ENCODE measurements at regions not wholly inside any gene's neighbourhood (a gene's known extent, or its start where the extent isn't known, plus 50 kb on each side); places are given as distances from the start of the nearest gene placed in this dataset.
"Not testable (repeated sequence)": the region's sequence is repeated elsewhere in the genome, so short reads cannot be mapped to it uniquely, and the experiment has no call there.

- Histone ChIP-seq H3K9ac (ENCODE audit: low read depth in 1 of 2, low read length in 2 of 2) (no peak overlapping the region), H3K4me1 (ENCODE audit: control insufficient read depth in 2 of 2, insufficient read depth in 2 of 2, low read length in 2 of 2) (no peaks in the 10 kb centered on the region), H3K36me3 (ENCODE audit: control insufficient read depth in 2 of 2, insufficient read depth in 2 of 2, low read length in 2 of 2) (no peaks in the 10 kb centered on the region), H3K27ac (ENCODE audit: low read depth in 2 of 2, low read length in 2 of 2) (no peak overlapping the region), H3K9me3 (ENCODE audit: control insufficient read depth in 2 of 2, low read length in 2 of 2) (no peaks in the 10 kb centered on the region), H3K4me3 (ENCODE audit: low read length in 2 of 2) (no peak overlapping the region), H3K27me3 (ENCODE audit: control insufficient read depth in 2 of 2, insufficient read depth in 2 of 2, low read length in 2 of 2) (no peaks in the 10 kb centered on the region)
Observed at GRCh38 chr2:136282251-136282650, 164.3 kb upstream of the CXCR4 start.

GRCh38 chr2:136281281-136282114, 163.5 kb upstream of the CXCR4 start:
- Histone ChIP-seq H3K4me1 (ENCODE audit: control insufficient read depth in 2 of 2, insufficient read depth in 2 of 2, low read length in 2 of 2) (no peaks in the 10 kb centered on the region), H3K36me3 (ENCODE audit: control insufficient read depth in 2 of 2, insufficient read depth in 2 of 2, low read length in 2 of 2) (no peaks in the 10 kb centered on the region), H3K27ac (ENCODE audit: low read depth in 2 of 2, low read length in 2 of 2) (no peak overlapping the region), H3K4me3 (ENCODE audit: low read length in 2 of 2) (no peak overlapping the region), H3K27me3 (ENCODE audit: control insufficient read depth in 2 of 2, insufficient read depth in 2 of 2, low read length in 2 of 2) (no peaks in the 10 kb centered on the region), H3K9ac (ENCODE audit: low read depth in 1 of 2, low read length in 2 of 2) (no peak overlapping the region), H3K9me3 (ENCODE audit: control insufficient read depth in 2 of 2, low read length in 2 of 2) (no peaks in the 10 kb centered on the region)

GRCh38 chr2:136266346-136266745, 148.4 kb upstream of the CXCR4 start:
- H3K9me3 ChIP-seq (ENCODE audit: control insufficient read depth in 2 of 2, low read length in 2 of 2) = not testable (repeated sequence)

GRCh38 chr2:136259551-136259950, 141.6 kb upstream of the CXCR4 start:
- Histone ChIP-seq H3K4me3 (ENCODE audit: low read length in 2 of 2) (no peak overlapping the region), H3K36me3 (ENCODE audit: control insufficient read depth in 2 of 2, insufficient read depth in 2 of 2, low read length in 2 of 2) (no peaks in the 10 kb centered on the region), H3K9me3 (ENCODE audit: control insufficient read depth in 2 of 2, low read length in 2 of 2) (no peaks in the 10 kb centered on the region), H3K4me1 (ENCODE audit: control insufficient read depth in 2 of 2, insufficient read depth in 2 of 2, low read length in 2 of 2) (no peaks in the 10 kb centered on the region), H3K27me3 (ENCODE audit: control insufficient read depth in 2 of 2, insufficient read depth in 2 of 2, low read length in 2 of 2) (no peaks in the 10 kb centered on the region), H3K27ac (ENCODE audit: low read depth in 2 of 2, low read length in 2 of 2) (no peak overlapping the region), H3K9ac (ENCODE audit: low read depth in 1 of 2, low read length in 2 of 2) (no peak overlapping the region)

More at GRCh38 chr2:136266346-136266745, 148.4 kb upstream of the CXCR4 start:
- not testable (repeated sequence) for H3K27ac ChIP-seq (ENCODE audit: low read depth in 2 of 2, low read length in 2 of 2); H3K9ac ChIP-seq (ENCODE audit: low read depth in 1 of 2, low read length in 2 of 2); H3K4me3 ChIP-seq (ENCODE audit: low read length in 2 of 2); H3K4me1 ChIP-seq (ENCODE audit: control insufficient read depth in 2 of 2, insufficient read depth in 2 of 2, low read length in 2 of 2); H3K27me3 ChIP-seq (ENCODE audit: control insufficient read depth in 2 of 2, insufficient read depth in 2 of 2, low read length in 2 of 2); H3K36me3 ChIP-seq (ENCODE audit: control insufficient read depth in 2 of 2, insufficient read depth in 2 of 2, low read length in 2 of 2)

GRCh38 chr2:136257893-136258292, 139.9 kb upstream of the CXCR4 start:
- H3K27ac ChIP-seq (ENCODE audit: low read depth in 2 of 2, low read length in 2 of 2) = no peak overlapping the region
- no peak overlapping the region for H3K9ac ChIP-seq (ENCODE audit: low read depth in 1 of 2, low read length in 2 of 2)
- H3K4me3 ChIP-seq (ENCODE audit: low read length in 2 of 2) = no peak overlapping the region
- H3K9me3 ChIP-seq (ENCODE audit: control insufficient read depth in 2 of 2, low read length in 2 of 2) = no peaks in the 10 kb centered on the region
- H3K4me1 ChIP-seq (ENCODE audit: control insufficient read depth in 2 of 2, insufficient read depth in 2 of 2, low read length in 2 of 2) = no peaks in the 10 kb centered on the region
- no peaks in the 10 kb centered on the region for H3K27me3 ChIP-seq (ENCODE audit: control insufficient read depth in 2 of 2, insufficient read depth in 2 of 2, low read length in 2 of 2)
- H3K36me3 ChIP-seq (ENCODE audit: control insufficient read depth in 2 of 2, insufficient read depth in 2 of 2, low read length in 2 of 2) = no peaks in the 10 kb centered on the region

- Histone ChIP-seq H3K9ac (ENCODE audit: low read depth in 1 of 2, low read length in 2 of 2) (no peak overlapping the region), H3K27me3 (ENCODE audit: control insufficient read depth in 2 of 2, insufficient read depth in 2 of 2, low read length in 2 of 2) (no peaks in the 10 kb centered on the region), H3K36me3 (ENCODE audit: control insufficient read depth in 2 of 2, insufficient read depth in 2 of 2, low read length in 2 of 2) (no peaks in the 10 kb centered on the region), H3K4me3 (ENCODE audit: low read length in 2 of 2) (no peak overlapping the region), H3K9me3 (ENCODE audit: control insufficient read depth in 2 of 2, low read length in 2 of 2) (no peaks in the 10 kb centered on the region), H3K4me1 (ENCODE audit: control insufficient read depth in 2 of 2, insufficient read depth in 2 of 2, low read length in 2 of 2) (no peaks in the 10 kb centered on the region), H3K27ac (ENCODE audit: low read depth in 2 of 2, low read length in 2 of 2) (peak overlapping the region in 1 of 2 donors; percentile 25)
Observed at GRCh38 chr2:136255648-136256461, 137.9 kb upstream of the CXCR4 start.

GRCh38 chr2:136255127-136255526, 137.2 kb upstream of the CXCR4 start:
- Histone ChIP-seq H3K36me3 (ENCODE audit: control insufficient read depth in 2 of 2, insufficient read depth in 2 of 2, low read length in 2 of 2) (no peaks in the 10 kb centered on the region), H3K4me1 (ENCODE audit: control insufficient read depth in 2 of 2, insufficient read depth in 2 of 2, low read length in 2 of 2) (no peaks in the 10 kb centered on the region), H3K27me3 (ENCODE audit: control insufficient read depth in 2 of 2, insufficient read depth in 2 of 2, low read length in 2 of 2) (no peaks in the 10 kb centered on the region), H3K27ac (ENCODE audit: low read depth in 2 of 2, low read length in 2 of 2) (no peak overlapping the region), H3K9me3 (ENCODE audit: control insufficient read depth in 2 of 2, low read length in 2 of 2) (no peaks in the 10 kb centered on the region), H3K9ac (ENCODE audit: low read depth in 1 of 2, low read length in 2 of 2) (no peak overlapping the region), H3K4me3 (ENCODE audit: low read length in 2 of 2) (no peak overlapping the region)

GRCh38 chr2:136254681-136255080, 136.7 kb upstream of the CXCR4 start:
- no peak overlapping the region for H3K4me3 ChIP-seq (ENCODE audit: low read length in 2 of 2)
- no peak overlapping the region for H3K9ac ChIP-seq (ENCODE audit: low read depth in 1 of 2, low read length in 2 of 2)
- H3K36me3 ChIP-seq (ENCODE audit: control insufficient read depth in 2 of 2, insufficient read depth in 2 of 2, low read length in 2 of 2) = no peaks in the 10 kb centered on the region
- H3K27ac ChIP-seq (ENCODE audit: low read depth in 2 of 2, low read length in 2 of 2) = no peak overlapping the region
- H3K4me1 ChIP-seq (ENCODE audit: control insufficient read depth in 2 of 2, insufficient read depth in 2 of 2, low read length in 2 of 2) = no peaks in the 10 kb centered on the region
- no peaks in the 10 kb centered on the region for H3K9me3 ChIP-seq (ENCODE audit: control insufficient read depth in 2 of 2, low read length in 2 of 2)
- H3K27me3 ChIP-seq (ENCODE audit: control insufficient read depth in 2 of 2, insufficient read depth in 2 of 2, low read length in 2 of 2) = no peaks in the 10 kb centered on the region

- no peaks in the 10 kb centered on the region for H3K4me1 ChIP-seq (ENCODE audit: control insufficient read depth in 2 of 2, insufficient read depth in 2 of 2, low read length in 2 of 2)
- H3K36me3 ChIP-seq (ENCODE audit: control insufficient read depth in 2 of 2, insufficient read depth in 2 of 2, low read length in 2 of 2) = no peaks in the 10 kb centered on the region
- no peaks in the 10 kb centered on the region for H3K27me3 ChIP-seq (ENCODE audit: control insufficient read depth in 2 of 2, insufficient read depth in 2 of 2, low read length in 2 of 2)
- H3K9me3 ChIP-seq (ENCODE audit: control insufficient read depth in 2 of 2, low read length in 2 of 2) = no peaks in the 10 kb centered on the region
- no peak overlapping the region for H3K9ac ChIP-seq (ENCODE audit: low read depth in 1 of 2, low read length in 2 of 2)
- H3K4me3 ChIP-seq (ENCODE audit: low read length in 2 of 2) = no peak overlapping the region
- no peak overlapping the region for H3K27ac ChIP-seq (ENCODE audit: low read depth in 2 of 2, low read length in 2 of 2)
Observed at GRCh38 chr2:136253288-136254004, 135.5 kb upstream of the CXCR4 start.

All from mucosa of rectum (tissue), 2 donors.